Fibroblast of the aortic adventitia (primary cell): ENCODE measurements at regions not wholly inside any gene's neighbourhood (a gene's known extent, or its start where the extent isn't known, plus 50 kb on each side); places are given as distances from the start of the nearest gene placed in this dataset.

ENCODE experiments used
- DNase-seq: peaks from one replicate; pipeline ENCODE4 v3.0.0-alpha.2; 2010; ENCODE audit warnings: low read depth
- H3K4me3 ChIP-seq: 2 replicates; pipeline ENCODE4 v1.5.1; 2011; ENCODE audit warnings: low read depth, mild to moderate bottlenecking, control low read depth, low read length, moderate library complexity
- TF ChIP-seq, protein P1 (sequence below): IDR thresholded peaks from 2 replicates; pipeline ENCODE4 v1.5.1; 2011; ENCODE audit warnings: mild to moderate bottlenecking, low read length, control low read depth, inconsistent platforms; ENCODE audit not compliant: insufficient read depth

DNA sequence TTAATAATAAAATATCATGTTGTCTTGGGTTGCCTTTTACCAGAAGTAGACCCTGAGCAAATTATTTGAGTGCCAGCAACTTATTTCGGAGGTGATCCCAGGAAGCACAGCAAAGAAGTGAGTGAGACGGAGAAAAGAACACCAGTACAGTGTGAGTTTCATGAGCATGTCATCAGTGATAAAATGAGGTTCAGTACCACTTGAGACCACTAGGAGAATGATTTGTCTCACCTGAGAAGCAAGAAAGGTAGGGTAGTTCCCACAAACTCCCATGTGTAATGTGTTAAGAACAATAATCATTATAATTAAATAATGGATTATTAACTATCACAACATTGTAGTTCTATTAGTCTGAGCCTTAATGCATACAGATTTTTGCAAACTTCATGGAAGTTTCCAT lies 112.8 kb upstream of the DMD start:
- no peak overlapping the region for H3K4me3 ChIP-seq
- TF ChIP-seq, protein P1, sequence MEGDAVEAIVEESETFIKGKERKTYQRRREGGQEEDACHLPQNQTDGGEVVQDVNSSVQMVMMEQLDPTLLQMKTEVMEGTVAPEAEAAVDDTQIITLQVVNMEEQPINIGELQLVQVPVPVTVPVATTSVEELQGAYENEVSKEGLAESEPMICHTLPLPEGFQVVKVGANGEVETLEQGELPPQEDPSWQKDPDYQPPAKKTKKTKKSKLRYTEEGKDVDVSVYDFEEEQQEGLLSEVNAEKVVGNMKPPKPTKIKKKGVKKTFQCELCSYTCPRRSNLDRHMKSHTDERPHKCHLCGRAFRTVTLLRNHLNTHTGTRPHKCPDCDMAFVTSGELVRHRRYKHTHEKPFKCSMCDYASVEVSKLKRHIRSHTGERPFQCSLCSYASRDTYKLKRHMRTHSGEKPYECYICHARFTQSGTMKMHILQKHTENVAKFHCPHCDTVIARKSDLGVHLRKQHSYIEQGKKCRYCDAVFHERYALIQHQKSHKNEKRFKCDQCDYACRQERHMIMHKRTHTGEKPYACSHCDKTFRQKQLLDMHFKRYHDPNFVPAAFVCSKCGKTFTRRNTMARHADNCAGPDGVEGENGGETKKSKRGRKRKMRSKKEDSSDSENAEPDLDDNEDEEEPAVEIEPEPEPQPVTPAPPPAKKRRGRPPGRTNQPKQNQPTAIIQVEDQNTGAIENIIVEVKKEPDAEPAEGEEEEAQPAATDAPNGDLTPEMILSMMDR: peak; percentile 31
- DNase-seq: no peak

DNA sequence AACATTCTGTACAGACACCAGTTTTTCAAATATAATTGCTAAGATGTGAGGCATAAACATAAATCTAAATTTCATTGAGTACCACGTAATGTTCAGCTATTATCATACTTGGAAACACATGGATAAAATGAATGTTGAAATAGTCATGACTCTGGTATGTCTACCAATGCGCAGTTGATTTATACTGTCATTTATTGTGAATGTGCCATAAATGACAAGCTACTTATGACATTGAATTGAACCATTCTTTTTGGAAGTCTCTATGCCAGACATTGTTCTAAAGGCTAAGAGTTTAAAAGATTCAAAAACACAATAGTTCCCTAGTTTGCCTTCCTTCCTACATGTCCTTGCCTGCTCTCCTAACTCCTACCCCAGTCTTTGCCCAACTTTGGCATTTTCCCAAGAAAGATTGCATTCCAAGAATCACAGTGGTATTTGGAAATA lies 96.6 kb upstream of the DMD start:
- H3K4me3 ChIP-seq: no peak overlapping the region
- DNase-seq: peak; percentile 29
- TF ChIP-seq, protein P1: no peak

DNA sequence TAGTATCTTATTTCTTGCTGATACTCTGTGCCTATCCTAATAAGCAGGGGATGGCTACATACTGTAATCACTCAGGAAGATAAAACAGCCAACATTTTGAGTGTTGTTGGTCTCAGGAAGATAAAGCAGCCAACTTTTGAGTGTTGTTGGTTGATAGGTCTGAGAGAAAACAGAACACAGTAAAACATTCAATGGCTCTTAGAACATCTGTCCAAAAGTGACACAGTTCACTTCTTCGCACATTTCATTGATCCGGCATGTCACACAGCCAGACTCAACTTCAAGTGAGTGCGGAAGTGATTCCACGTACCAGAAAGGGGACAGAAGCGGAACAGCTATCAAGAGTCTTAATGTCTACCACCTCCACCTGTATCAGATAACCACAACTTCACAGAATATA lies 87.3 kb upstream of the DMD start:
- no peak overlapping the region for H3K4me3 ChIP-seq
- no peak for DNase-seq
- TF ChIP-seq, protein P1: no peak

DNA sequence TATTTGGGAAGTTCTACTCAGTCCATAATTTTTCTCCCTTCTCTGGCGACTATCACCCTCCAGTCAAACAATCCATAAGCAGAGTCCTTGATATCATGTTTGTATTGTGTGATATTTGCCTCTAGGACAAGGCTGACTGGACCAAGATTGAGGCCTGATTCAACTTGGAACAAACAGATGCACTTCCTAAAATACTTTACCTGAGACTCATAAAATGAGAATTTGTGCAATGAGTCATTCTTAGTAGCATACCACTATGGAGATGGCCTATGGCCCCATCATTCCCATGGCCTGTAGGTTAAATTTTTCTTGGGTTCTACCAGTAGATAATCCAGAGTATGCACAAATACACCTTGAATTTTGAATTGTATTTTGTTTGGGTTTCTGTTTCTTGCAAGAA lies 74.2 kb upstream of the DMD start:
- H3K4me3 ChIP-seq: no peak overlapping the region
- DNase-seq: no peak
- TF ChIP-seq, protein P1: no peak

DNA sequence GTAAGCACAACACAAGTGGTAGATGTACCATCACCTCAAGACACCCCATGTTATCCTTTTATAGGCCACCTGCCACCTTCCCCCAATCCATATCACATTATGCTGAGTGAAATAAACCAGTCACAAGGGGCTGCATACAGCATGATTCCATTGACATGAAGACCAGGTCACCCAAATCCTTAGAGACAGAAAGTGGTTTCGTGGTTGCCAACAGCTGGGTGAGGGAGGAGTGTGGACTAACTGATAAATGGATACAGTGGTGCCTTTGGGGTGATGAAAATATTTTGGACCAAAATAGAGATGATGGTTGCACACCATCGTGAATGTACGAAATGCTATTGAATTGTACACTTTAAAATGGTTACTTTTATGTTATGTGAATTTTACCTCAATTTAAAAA lies 65.7 kb upstream of the DMD start:
- TF ChIP-seq, protein P1: no peak
- H3K4me3 ChIP-seq: no peak overlapping the region
- no peak for DNase-seq

DNA sequence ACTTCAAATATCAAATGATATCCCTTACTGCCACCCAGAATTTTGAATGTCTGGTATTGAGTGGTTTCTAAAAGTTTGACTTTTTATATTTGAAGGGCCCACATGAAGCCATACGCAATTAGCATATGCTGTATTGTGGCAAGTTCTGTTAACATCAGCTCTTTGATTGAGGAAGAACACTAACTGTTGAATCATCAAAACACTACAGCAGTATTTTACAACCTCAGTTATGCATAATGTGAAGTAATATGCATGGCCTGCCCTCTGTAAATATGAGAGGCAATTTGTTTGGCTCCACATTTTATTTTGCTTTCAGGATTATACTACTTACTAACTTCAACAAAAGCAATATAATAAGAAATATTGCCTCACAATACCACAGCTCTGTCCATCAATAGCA lies 62.2 kb upstream of the DMD start:
- DNase-seq: no peak
- TF ChIP-seq, protein P1: no peak
- no peak overlapping the region for H3K4me3 ChIP-seq

DNA sequence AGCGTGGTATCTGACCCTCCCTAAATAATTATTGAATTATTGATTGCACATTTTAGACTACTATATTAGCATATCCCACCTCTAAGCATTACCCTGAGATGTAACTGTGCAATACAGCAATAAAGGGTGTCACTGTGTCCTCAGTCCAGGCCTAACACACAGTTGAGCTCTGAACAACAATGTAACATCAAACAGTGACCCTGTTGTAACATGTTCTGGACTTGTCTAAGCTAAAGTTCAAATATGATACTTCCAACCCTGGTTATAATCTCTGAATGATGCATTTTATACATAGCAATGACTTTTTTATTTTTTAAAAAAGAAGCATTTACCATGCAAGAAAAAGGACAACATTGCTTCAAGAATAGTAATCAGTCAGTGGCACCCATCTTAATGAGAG lies 61.6 kb upstream of the DMD start:
- H3K4me3 ChIP-seq: no peak overlapping the region
- no peak for DNase-seq
- TF ChIP-seq, protein P1: no peak
